Gastroesophageal sphincter (tissue), 3 donors: ENCODE measurements at regions not wholly inside any gene's neighbourhood (a gene's known extent, or its start where the extent isn't known, plus 50 kb on each side); places are given as distances from the start of the nearest gene placed in this dataset.

ENCODE experiments used
- CTCF ChIP-seq, 4 experiments: fragments of 200-600 bp in 2 of 4; fragments of 450-650 bp in 2 of 4; sonication (generic) in 1 of 4; IDR thresholded peaks; one replicate each; pipeline ENCODE4 v1.5.1; 2017 to 2019; ENCODE audit warnings: antibody characterized with exemption in 4 of 4, mild to moderate bottlenecking in 2 of 4, moderate library complexity in 2 of 4
- EP300 ChIP-seq: sonication (generic); formaldehyde crosslinking; IDR thresholded peaks from one replicate; pipeline ENCODE4 v1.6.1; 2017; ENCODE audit warnings: antibody characterized with exemption, mild to moderate bottlenecking
- POLR2AphosphoS5 ChIP-seq: sonication (generic); formaldehyde crosslinking; IDR thresholded peaks from one replicate; pipeline ENCODE4 v1.6.1; 2017; ENCODE audit warnings: antibody characterized with exemption

DNA sequence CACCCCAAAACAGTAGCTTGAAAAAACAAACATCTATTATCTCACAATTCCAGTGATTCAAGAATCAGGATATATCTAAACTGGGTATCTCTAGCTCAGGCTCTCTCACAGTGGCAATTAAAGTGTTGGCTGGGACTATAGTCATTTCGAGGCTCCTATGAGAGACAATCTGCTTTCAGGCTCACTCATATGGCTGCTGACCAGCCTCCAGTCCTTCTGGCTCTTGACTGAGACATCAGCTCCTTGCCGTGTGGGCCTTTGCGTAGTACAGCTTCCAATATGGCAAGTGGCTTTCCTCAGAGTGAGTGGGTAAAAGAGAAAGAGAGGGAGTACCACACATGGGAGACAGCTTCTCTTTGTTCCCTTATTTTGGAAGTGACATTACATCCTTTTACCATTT lies 327.2 kb downstream of the CENPW start:
- no peak for TF ChIP-seq POLR2AphosphoS5
- TF ChIP-seq EP300, result no peak
- no peak for TF ChIP-seq CTCF (IDR thresholded peaks at IDR 0.05)
